WTC11 (cell line): ENCODE measurements at regions not wholly inside any gene's neighbourhood (a gene's known extent, or its start where the extent isn't known, plus 50 kb on each side); places are given as distances from the start of the nearest gene placed in this dataset.

Experiments
- ATAC-seq: fragments of 200-7000 bp; cut with Tn5 transposase; 2 replicates; pipeline ENCODE4 v1.10.0; 2021; ENCODE audit warnings: mild to moderate bottlenecking, moderate library complexity
- CTCF ChIA-PET: fragments of 300-600 bp; sonication (Branson Sonifier 250); formaldehyde crosslinking; loops from one replicate; lab custom pipeline; 2021; ENCODE audit warnings: antibody characterized with exemption; lab: Charles Lee
- POLR2A ChIA-PET: fragments of 350-600 bp; sonication (Branson Sonifier 250); formaldehyde crosslinking; loops from one replicate; lab custom pipeline; 2021; ENCODE audit warnings: antibody characterized with exemption; lab: Charles Lee
- DNase-seq: peaks from one replicate; pipeline ENCODE4 v3.0.0; 2021; ENCODE audit warnings: low spot score
- H3K27ac Mint-ChIP-seq: 2 replicates; pipeline ENCODE4 v1.8.0; 2021; ENCODE audit warnings: mixed read lengths
- H3K27me3 Mint-ChIP-seq: 2 replicates; pipeline ENCODE4 v1.8.0; 2021; ENCODE audit warnings: low read depth, mild to moderate bottlenecking, moderate library complexity, mixed read lengths
- H3K36me3 Mint-ChIP-seq: 2 replicates; pipeline ENCODE4 v1.8.0; 2021; ENCODE audit warnings: mixed read lengths
- H3K4me1 Mint-ChIP-seq: 2 replicates; pipeline ENCODE4 v1.8.0; 2022; ENCODE audit warnings: mixed read lengths
- H3K4me3 Mint-ChIP-seq: 2 replicates; pipeline ENCODE4 v1.8.0; 2021; ENCODE audit warnings: mild to moderate bottlenecking, moderate library complexity, mixed read lengths
- H3K9me3 Mint-ChIP-seq: 2 replicates; pipeline ENCODE4 v1.8.0; 2021; ENCODE audit warnings: mixed read lengths
- ATF1 ChIP-seq: sonication (generic); formaldehyde crosslinking; IDR thresholded peaks from 2 replicates; pipeline ENCODE4 v1.8.1; 2023; ENCODE audit warnings: mild to moderate bottlenecking, moderate library complexity, missing genetic modification reagents
- EMX1 ChIP-seq: fragments of 250-450 bp; sonication (Bioruptor Pico); IDR thresholded peaks from 2 replicates; pipeline ENCODE4 v1.8.0; 2021; ENCODE audit warnings: mild to moderate bottlenecking
- ESRRA ChIP-seq: sonication (generic); formaldehyde crosslinking; IDR thresholded peaks from 2 replicates; pipeline ENCODE4 v1.8.1; 2022; ENCODE audit warnings: mild to moderate bottlenecking, missing genetic modification reagents, borderline replicate concordance
- FOXP1 ChIP-seq: sonication (generic); formaldehyde crosslinking; IDR thresholded peaks from 2 replicates; pipeline ENCODE4 v1.8.0; 2022; ENCODE audit warnings: missing genetic modification reagents, mild to moderate bottlenecking, moderate library complexity, borderline replicate concordance
- IRF2 ChIP-seq: sonication (generic); formaldehyde crosslinking; IDR thresholded peaks from 2 replicates; pipeline ENCODE4 v1.8.0; 2022; ENCODE audit warnings: low read depth, missing genetic modification reagents, borderline replicate concordance
- MXD4 ChIP-seq: fragments of 250-450 bp; sonication (Bioruptor Pico); IDR thresholded peaks from 2 replicates; pipeline ENCODE4 v1.8.0; 2021; ENCODE audit warnings: mild to moderate bottlenecking, moderate library complexity, borderline replicate concordance
- MYBL2 ChIP-seq: sonication (generic); formaldehyde crosslinking; IDR thresholded peaks from 2 replicates; pipeline ENCODE4 v1.8.1; 2023; ENCODE audit warnings: mild to moderate bottlenecking, moderate library complexity, missing genetic modification reagents
- NFYB ChIP-seq: sonication (generic); formaldehyde crosslinking; conservative IDR thresholded peaks from 2 replicates; pipeline ENCODE4 v1.8.0; 2022; ENCODE audit warnings: low read depth, missing genetic modification reagents
- PRRX2 ChIP-seq: fragments of 250-450 bp; sonication (Bioruptor Pico); IDR thresholded peaks from 2 replicates; pipeline ENCODE4 v1.8.0; 2021; ENCODE audit warnings: mild to moderate bottlenecking
- RELA ChIP-seq: sonication (generic); formaldehyde crosslinking; IDR thresholded peaks from 2 replicates; pipeline ENCODE4 v1.8.1; 2022; ENCODE audit warnings: missing genetic modification reagents, mild to moderate bottlenecking, borderline replicate concordance
- TP53 ChIP-seq: sonication (generic); formaldehyde crosslinking; IDR thresholded peaks from 2 replicates; pipeline ENCODE4 v1.8.1; 2023; ENCODE audit warnings: mild to moderate bottlenecking, missing genetic modification reagents
- ZBTB21 ChIP-seq: sonication (generic); formaldehyde crosslinking; IDR thresholded peaks from 2 replicates; pipeline ENCODE4 v1.8.1; 2023; ENCODE audit warnings: mild to moderate bottlenecking, missing genetic modification reagents, borderline replicate concordance
- ZNF416 ChIP-seq: fragments of 250-450 bp; sonication (Bioruptor Pico); IDR thresholded peaks from 2 replicates; pipeline ENCODE4 v1.9.0; 2021; ENCODE audit warnings: mild to moderate bottlenecking, inconsistent platforms
- ZNF423 ChIP-seq: fragments of 250-450 bp; sonication (Bioruptor Pico); IDR thresholded peaks from 2 replicates; pipeline ENCODE4 v2.1.2; 2022; ENCODE audit warnings: mild to moderate bottlenecking, moderate library complexity
- ZNF671 ChIP-seq: fragments of 250-450 bp; sonication (Bioruptor Pico); IDR thresholded peaks from 2 replicates; pipeline ENCODE4 v1.8.0; 2021; ENCODE audit warnings: mild to moderate bottlenecking
- TF ChIP-seq, protein P1 (sequence below): sonication (generic); formaldehyde crosslinking; conservative IDR thresholded peaks from 2 replicates; pipeline ENCODE4 v1.8.1; 2022; ENCODE audit warnings: mild to moderate bottlenecking, missing genetic modification reagents
- TF ChIP-seq, protein P2 (sequence below): fragments of 250-450 bp; sonication (Bioruptor Pico); IDR thresholded peaks from 2 replicates; pipeline ENCODE4 v1.9.0; 2021; ENCODE audit warnings: moderate library complexity, mild to moderate bottlenecking, inconsistent platforms, borderline replicate concordance
- TF ChIP-seq, protein P3 (sequence below): sonication (generic); formaldehyde crosslinking; IDR thresholded peaks from 2 replicates; pipeline ENCODE4 v1.8.1; 2023; ENCODE audit warnings: mild to moderate bottlenecking, missing genetic modification reagents, moderate library complexity
- TF ChIP-seq, protein P4 (sequence below): sonication (generic); formaldehyde crosslinking; IDR thresholded peaks from 2 replicates; pipeline ENCODE4 v1.8.0; 2023; ENCODE audit warnings: mild to moderate bottlenecking, missing genetic modification reagents
- TF ChIP-seq, protein P5 (sequence below): fragments of 250-450 bp; sonication (Bioruptor Pico); IDR thresholded peaks from 2 replicates; pipeline ENCODE4 v1.9.0; 2021; ENCODE audit warnings: mild to moderate bottlenecking, borderline replicate concordance
- TF ChIP-seq, protein P6 (sequence below): sonication (generic); formaldehyde crosslinking; IDR thresholded peaks from 2 replicates; pipeline ENCODE4 v1.8.1; 2023; ENCODE audit warnings: mild to moderate bottlenecking, moderate library complexity, missing genetic modification reagents

DNA sequence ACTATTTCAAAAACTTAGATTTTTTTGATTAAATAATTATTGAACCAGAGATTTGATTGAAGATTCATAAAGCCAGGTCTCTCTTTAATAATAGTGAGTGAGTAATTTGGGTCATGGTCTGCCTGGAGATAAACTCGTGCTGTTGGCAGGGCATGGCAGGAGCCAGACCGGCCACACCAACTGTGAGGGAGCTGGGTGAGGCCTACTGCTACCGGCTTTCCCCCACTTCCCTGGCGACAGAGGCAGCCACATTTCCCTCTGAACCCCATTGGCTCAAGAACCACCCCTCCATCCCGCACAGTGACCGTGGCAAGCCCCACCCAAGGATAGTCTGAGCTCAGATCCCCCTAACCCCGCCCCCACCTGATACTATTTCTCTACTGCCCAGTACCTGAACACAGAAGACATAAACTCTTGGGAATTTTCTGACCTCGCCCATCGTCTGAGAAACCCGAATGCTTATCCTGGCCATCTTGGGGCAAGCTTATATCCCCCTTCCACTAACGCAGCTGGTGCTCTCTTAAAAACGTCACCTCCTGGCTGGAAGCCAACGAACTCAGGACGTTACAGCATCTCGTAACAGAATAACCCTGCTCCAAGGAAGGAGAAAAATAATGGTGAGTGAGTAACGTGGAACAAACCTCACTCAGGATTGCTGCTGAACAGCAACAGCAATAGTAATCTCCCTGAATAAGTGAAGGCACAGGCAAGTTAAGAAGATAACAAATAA is 627.6 kb upstream of the PCDH9 start (continued):
- TF ChIP-seq ATF1 (CRISPR knock-in tag) (no peak), ZNF416 (CRISPR knock-in tag) (no peak), PRRX2 (no peak)
- TF ChIP-seq, protein P1, sequence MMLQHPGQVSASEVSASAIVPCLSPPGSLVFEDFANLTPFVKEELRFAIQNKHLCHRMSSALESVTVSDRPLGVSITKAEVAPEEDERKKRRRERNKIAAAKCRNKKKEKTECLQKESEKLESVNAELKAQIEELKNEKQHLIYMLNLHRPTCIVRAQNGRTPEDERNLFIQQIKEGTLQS = no peak
- TF ChIP-seq, all 79 proteins: peak for 0

DNA sequence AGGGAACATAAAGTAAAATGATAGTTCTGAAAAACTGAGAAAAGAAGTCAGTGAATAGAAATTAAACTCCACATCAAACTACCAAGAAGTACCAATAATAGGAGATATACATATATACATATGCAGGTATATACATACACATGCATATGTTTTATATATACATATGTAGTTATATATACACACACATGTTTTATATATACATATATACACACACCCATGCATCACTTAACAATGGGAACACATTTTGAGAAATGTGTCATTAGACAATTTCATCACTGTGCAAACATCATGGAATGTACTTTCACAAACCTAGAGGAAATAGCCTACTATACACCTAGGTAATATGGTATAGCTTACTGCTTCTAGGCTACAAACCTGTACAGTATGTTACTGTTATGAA is 626.8 kb upstream of the PCDH9 start:
- no peak for TF ChIP-seq ZBTB21 (CRISPR knock-in tag)
- TF ChIP-seq ZNF671 (CRISPR knock-in tag) = no peak
- no peak for TF ChIP-seq ESRRA (CRISPR knock-in tag)
- no peak for TF ChIP-seq IRF2
- no peak for TF ChIP-seq EMX1
- no peak for TF ChIP-seq FOXP1 (CRISPR knock-in tag)
- no peak for TF ChIP-seq ZNF423
- no peak for TF ChIP-seq TP53 (CRISPR knock-in tag)
- TF ChIP-seq, protein P2, sequence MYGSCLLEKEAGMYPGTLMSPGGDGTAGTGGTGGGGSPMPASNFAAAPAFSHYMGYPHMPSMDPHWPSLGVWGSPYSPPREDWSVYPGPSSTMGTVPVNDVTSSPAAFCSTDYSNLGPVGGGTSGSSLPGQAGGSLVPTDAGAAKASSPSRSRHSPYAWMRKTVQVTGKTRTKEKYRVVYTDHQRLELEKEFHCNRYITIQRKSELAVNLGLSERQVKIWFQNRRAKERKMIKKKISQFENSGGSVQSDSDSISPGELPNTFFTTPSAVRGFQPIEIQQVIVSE (CRISPR knock-in tag) = no peak
- TF ChIP-seq ATF1 (CRISPR knock-in tag) = no peak
- TF ChIP-seq, protein P3, sequence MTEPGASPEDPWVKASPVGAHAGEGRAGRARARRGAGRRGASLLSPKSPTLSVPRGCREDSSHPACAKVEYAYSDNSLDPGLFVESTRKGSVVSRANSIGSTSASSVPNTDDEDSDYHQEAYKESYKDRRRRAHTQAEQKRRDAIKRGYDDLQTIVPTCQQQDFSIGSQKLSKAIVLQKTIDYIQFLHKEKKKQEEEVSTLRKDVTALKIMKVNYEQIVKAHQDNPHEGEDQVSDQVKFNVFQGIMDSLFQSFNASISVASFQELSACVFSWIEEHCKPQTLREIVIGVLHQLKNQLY (CRISPR knock-in tag) = no peak
- TF ChIP-seq, protein P4, sequence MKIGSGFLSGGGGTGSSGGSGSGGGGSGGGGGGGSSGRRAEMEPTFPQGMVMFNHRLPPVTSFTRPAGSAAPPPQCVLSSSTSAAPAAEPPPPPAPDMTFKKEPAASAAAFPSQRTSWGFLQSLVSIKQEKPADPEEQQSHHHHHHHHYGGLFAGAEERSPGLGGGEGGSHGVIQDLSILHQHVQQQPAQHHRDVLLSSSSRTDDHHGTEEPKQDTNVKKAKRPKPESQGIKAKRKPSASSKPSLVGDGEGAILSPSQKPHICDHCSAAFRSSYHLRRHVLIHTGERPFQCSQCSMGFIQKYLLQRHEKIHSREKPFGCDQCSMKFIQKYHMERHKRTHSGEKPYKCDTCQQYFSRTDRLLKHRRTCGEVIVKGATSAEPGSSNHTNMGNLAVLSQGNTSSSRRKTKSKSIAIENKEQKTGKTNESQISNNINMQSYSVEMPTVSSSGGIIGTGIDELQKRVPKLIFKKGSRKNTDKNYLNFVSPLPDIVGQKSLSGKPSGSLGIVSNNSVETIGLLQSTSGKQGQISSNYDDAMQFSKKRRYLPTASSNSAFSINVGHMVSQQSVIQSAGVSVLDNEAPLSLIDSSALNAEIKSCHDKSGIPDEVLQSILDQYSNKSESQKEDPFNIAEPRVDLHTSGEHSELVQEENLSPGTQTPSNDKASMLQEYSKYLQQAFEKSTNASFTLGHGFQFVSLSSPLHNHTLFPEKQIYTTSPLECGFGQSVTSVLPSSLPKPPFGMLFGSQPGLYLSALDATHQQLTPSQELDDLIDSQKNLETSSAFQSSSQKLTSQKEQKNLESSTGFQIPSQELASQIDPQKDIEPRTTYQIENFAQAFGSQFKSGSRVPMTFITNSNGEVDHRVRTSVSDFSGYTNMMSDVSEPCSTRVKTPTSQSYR = no peak
- TF ChIP-seq, protein P5, sequence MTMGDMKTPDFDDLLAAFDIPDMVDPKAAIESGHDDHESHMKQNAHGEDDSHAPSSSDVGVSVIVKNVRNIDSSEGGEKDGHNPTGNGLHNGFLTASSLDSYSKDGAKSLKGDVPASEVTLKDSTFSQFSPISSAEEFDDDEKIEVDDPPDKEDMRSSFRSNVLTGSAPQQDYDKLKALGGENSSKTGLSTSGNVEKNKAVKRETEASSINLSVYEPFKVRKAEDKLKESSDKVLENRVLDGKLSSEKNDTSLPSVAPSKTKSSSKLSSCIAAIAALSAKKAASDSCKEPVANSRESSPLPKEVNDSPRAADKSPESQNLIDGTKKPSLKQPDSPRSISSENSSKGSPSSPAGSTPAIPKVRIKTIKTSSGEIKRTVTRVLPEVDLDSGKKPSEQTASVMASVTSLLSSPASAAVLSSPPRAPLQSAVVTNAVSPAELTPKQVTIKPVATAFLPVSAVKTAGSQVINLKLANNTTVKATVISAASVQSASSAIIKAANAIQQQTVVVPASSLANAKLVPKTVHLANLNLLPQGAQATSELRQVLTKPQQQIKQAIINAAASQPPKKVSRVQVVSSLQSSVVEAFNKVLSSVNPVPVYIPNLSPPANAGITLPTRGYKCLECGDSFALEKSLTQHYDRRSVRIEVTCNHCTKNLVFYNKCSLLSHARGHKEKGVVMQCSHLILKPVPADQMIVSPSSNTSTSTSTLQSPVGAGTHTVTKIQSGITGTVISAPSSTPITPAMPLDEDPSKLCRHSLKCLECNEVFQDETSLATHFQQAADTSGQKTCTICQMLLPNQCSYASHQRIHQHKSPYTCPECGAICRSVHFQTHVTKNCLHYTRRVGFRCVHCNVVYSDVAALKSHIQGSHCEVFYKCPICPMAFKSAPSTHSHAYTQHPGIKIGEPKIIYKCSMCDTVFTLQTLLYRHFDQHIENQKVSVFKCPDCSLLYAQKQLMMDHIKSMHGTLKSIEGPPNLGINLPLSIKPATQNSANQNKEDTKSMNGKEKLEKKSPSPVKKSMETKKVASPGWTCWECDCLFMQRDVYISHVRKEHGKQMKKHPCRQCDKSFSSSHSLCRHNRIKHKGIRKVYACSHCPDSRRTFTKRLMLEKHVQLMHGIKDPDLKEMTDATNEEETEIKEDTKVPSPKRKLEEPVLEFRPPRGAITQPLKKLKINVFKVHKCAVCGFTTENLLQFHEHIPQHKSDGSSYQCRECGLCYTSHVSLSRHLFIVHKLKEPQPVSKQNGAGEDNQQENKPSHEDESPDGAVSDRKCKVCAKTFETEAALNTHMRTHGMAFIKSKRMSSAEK = no peak
- TF ChIP-seq MYBL2 (CRISPR knock-in tag) = no peak
- TF ChIP-seq, protein P6, sequence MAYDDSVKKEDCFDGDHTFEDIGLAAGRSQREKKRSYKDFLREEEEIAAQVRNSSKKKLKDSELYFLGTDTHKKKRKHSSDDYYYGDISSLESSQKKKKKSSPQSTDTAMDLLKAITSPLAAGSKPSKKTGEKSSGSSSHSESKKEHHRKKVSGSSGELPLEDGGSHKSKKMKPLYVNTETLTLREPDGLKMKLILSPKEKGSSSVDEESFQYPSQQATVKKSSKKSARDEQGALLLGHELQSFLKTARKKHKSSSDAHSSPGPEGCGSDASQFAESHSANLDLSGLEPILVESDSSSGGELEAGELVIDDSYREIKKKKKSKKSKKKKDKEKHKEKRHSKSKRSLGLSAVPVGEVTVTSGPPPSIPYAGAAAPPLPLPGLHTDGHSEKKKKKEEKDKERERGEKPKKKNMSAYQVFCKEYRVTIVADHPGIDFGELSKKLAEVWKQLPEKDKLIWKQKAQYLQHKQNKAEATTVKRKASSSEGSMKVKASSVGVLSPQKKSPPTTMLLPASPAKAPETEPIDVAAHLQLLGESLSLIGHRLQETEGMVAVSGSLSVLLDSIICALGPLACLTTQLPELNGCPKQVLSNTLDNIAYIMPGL (CRISPR knock-in tag) = no peak
- TF ChIP-seq NFYB = no peak
- TF ChIP-seq MXD4 (CRISPR knock-in tag) = no peak
- no peak for TF ChIP-seq RELA (CRISPR knock-in tag)
- H3K27ac Mint-ChIP-seq = no peak overlapping the region
- ChIA-PET CTCF (no interaction called here), POLR2A (no interaction called here)
- ATAC-seq (no peak), DNase-seq (no peak)
- no peak overlapping the region for H3K4me3 Mint-ChIP-seq
- peaks cover 26% of the 10 kb centered on the region for H3K4me1 Mint-ChIP-seq
- peaks cover 2% of the 10 kb centered on the region for H3K9me3 Mint-ChIP-seq
- H3K27me3 Mint-ChIP-seq = no peaks in the 10 kb centered on the region
- H3K36me3 Mint-ChIP-seq = no peaks in the 10 kb centered on the region
